K562 (cell line): ENCODE measurements at regions not wholly inside any gene's neighbourhood (a gene's known extent, or its start where the extent isn't known, plus 50 kb on each side); places are given as distances from the start of the nearest gene placed in this dataset.

Experiments used
- ATAC-seq: fragments of 200-7000 bp; cut with Tn5 transposase; 3 replicates; pipeline ENCODE4 v1.9.1; 2020; ENCODE audit warnings: moderate library complexity
- BruUV-seq: library from RNA; stranded (reverse); fragments of 400-500 nt; replicated peaks from 2 replicates; lab custom pipeline; 2021; lab: Mats Ljungman, UMichigan
- CTCF ChIA-PET: fragments of 300-600 bp; formaldehyde crosslinking; extraction: SDS; loops from one replicate; lab custom pipeline; 2021; ENCODE audit warnings: low intra/inter-chr PET ratio; lab: Yijun Ruan, JAX
- POLR2A ChIA-PET: fragments of 300-600, 350-650 bp; sonication (Branson Sonifier 250); formaldehyde crosslinking; extraction: SDS; loops from one replicate; lab custom pipeline; 2021; ENCODE audit warnings: antibody characterized with exemption, inconsistent platforms; lab: Yijun Ruan, JAX
- DNase-seq, 4 experiments: peaks; one replicate each; pipeline versions ENCODE4 v3.0.0 to v3.0.0-alpha.2; 2011 to 2018; ENCODE audit warnings: low spot score in 3 of 4, mixed read lengths in 3 of 4; ENCODE audit errors: extremely low read depth in 1 of 4
- FAIRE-seq: peaks from 2 replicates; lab custom pipeline; 2011; peaks lifted over from hg19 to GRCh38; lab: Jason Lieb, UNC
- H2AFZ ChIP-seq: 2 replicates; pipeline ENCODE4 v1.6.0; 2011; ENCODE audit warnings: low read depth, low read length, control low read depth, inconsistent platforms
- H3K27ac ChIP-seq: fragments of 200-600 bp; 3 replicates; pipeline ENCODE4 v1.8.0; 2011; ENCODE audit warnings: low read depth, mild to moderate bottlenecking, control low read depth, inconsistent platforms, low read length, moderate library complexity, mixed read lengths; ENCODE audit errors: extremely low read depth
- H3K27me3 ChIP-seq, 2 experiments: fragments of 300-600 bp in 1 of 2; 2 replicates in 1 of 2; 3 replicates in 1 of 2; pipeline versions ENCODE4 v1.6.0 to v1.8.0; 2011; ENCODE audit warnings: inconsistent platforms in 2 of 2, low read length in 2 of 2, mild to moderate bottlenecking in 1 of 2, mixed read lengths in 1 of 2, moderate library complexity in 1 of 2; ENCODE audit not compliant: control insufficient read depth in 2 of 2, insufficient read depth in 2 of 2
- H3K36me3 ChIP-seq: fragments of 300-600 bp; 3 replicates; pipeline ENCODE4 v1.8.0; 2011; ENCODE audit warnings: mild to moderate bottlenecking, low read length, inconsistent platforms; ENCODE audit not compliant: control insufficient read depth, insufficient read depth
- H3K4me1 ChIP-seq, 2 experiments: fragments of 200-600 bp in 1 of 2; replicated peaks in 1 of 2; 2 replicates in 1 of 2; 3 replicates in 1 of 2; pipeline versions ENCODE4 v1.5.1 to v1.8.0; 2011; ENCODE audit warnings: inconsistent platforms in 2 of 2, low read length in 2 of 2, mild to moderate bottlenecking in 1 of 2, mixed read lengths in 1 of 2, moderate library complexity in 1 of 2; ENCODE audit not compliant: control insufficient read depth in 2 of 2, insufficient read depth in 2 of 2
- H3K4me2 ChIP-seq: 2 replicates; pipeline ENCODE4 v1.6.1; 2011; ENCODE audit warnings: low read length, control low read depth, inconsistent platforms, mixed read lengths; ENCODE audit not compliant: insufficient read depth
- H3K4me3 ChIP-seq: fragments of 200-600 bp; sonication (generic), shearing (Covaris generic); 2 replicates; pipeline ENCODE4 v1.5.1; 2016; ENCODE audit warnings: control low read depth, inconsistent platforms
- H3K79me2 ChIP-seq: fragments of 200-600 bp; 3 replicates; pipeline ENCODE4 v1.8.0; 2011; ENCODE audit warnings: low read length, inconsistent platforms; ENCODE audit not compliant: control insufficient read depth, insufficient read depth
- H3K9ac ChIP-seq, 2 experiments: 2 replicates each; pipeline versions ENCODE4 v1.6.0 to v1.6.1; 2011; ENCODE audit warnings: low read depth in 2 of 2, low read length in 2 of 2, control low read depth in 1 of 2, inconsistent platforms in 1 of 2, mild to moderate bottlenecking in 1 of 2, mixed read lengths in 1 of 2; ENCODE audit not compliant: insufficient read depth in 1 of 2
- H3K9me1 ChIP-seq: one replicate; pipeline ENCODE4 v1.6.0; 2011; ENCODE audit warnings: inconsistent platforms, mild to moderate bottlenecking, low read length, moderate library complexity; ENCODE audit not compliant: control insufficient read depth, insufficient read depth
- H3K9me3 ChIP-seq: replicated peaks from 2 replicates; pipeline ENCODE4 v1.5.1; 2011; ENCODE audit warnings: low read depth, low read length, inconsistent platforms; ENCODE audit not compliant: control insufficient read depth, insufficient read depth
- H4K20me1 ChIP-seq: replicated peaks from 2 replicates; pipeline ENCODE4 v1.6.1; 2011; ENCODE audit warnings: low read length, inconsistent platforms, mixed read lengths; ENCODE audit not compliant: control insufficient read depth, insufficient read depth
- NFIX ChIP-seq: fragments of 250-450 bp; sonication (Bioruptor Pico); IDR thresholded peaks from 2 replicates; pipeline ENCODE4 v1.4.0; 2020; ENCODE audit warnings: low read depth, mild to moderate bottlenecking, moderate library complexity
- POLR2AphosphoS5 ChIP-seq: IDR thresholded peaks from 2 replicates; pipeline ENCODE4 v1.6.1; 2011; ENCODE audit warnings: mild to moderate bottlenecking, low read depth, low read length, moderate library complexity; ENCODE audit not compliant: control insufficient read depth, insufficient read depth
- SMC3 ChIP-seq: conservative IDR thresholded peaks from 2 replicates; pipeline ENCODE4 v1.6.1; 2011; ENCODE audit warnings: low read depth, low read length, improper control_type of control experiment; ENCODE audit not compliant: insufficient read depth
- ZNF780A ChIP-seq: fragments of 250-450 bp; sonication (Bioruptor Pico); IDR thresholded peaks from 2 replicates; pipeline ENCODE4 v1.5.0; 2021; ENCODE audit warnings: mild to moderate bottlenecking
- WGBS: fragments of 100-300 bp; shearing (Covaris generic); methylation state at CpG from one replicate; pipeline ENCODE4 v1.1.6; 2016; ENCODE audit warnings: low coverage, mixed read lengths; ENCODE audit not compliant: insufficient coverage; ENCODE audit errors: missing lambda C conversion rate; 5-methylcytosine and 5-hydroxymethylcytosine counted together
- in situ Hi-C: fragments of 300-500 bp; cut with MboI; formaldehyde crosslinking; loops from 4 replicates; pipeline ENCODE4 v1.15.0; 2018; ENCODE audit warnings: inconsistent platforms, mixed read lengths
- intact Hi-C: fragments of 100-400 bp; cut with micrococcal nuclease; formaldehyde crosslinking; loops from 2 replicates; pipeline ENCODE4 v1.14.2; 2022
- TF ChIP-seq, protein P1 (sequence below), 2 experiments: fragments of 450-650 bp; IDR thresholded peaks; 2 replicates each; pipeline ENCODE4 v1.6.1; 2016
- TF ChIP-seq, protein P2 (sequence below), 2 experiments: fragments of 250-450 bp in 1 of 2; fragments of 450-650 bp in 1 of 2; sonication (Bioruptor Pico) in 1 of 2; IDR thresholded peaks; 2 replicates each; pipeline versions ENCODE4 v1.6.1 to v1.8.0; 2016 to 2021; ENCODE audit warnings: mild to moderate bottlenecking in 2 of 2, moderate library complexity in 2 of 2, missing compliant biosample characterization in 1 of 2, missing genetic modification characterization in 1 of 2

DNA sequence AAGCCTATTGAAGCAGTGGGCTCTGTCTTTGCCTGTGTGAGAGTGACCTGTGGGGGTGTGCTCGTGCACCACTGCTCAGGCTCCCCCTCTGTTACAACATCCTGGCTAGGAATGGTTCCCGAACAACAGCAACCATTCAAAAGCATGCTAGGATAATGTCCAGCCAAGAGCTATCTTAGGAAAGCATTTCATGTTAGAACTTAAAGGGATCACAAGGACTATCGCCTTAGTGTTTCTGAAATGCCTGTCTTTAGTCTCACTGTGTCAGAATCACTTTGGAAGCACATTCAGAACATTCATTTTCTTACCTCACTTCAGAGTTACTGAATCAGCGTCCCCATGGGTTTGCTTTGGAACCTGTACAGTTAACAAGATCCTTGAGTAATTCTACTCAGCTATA is 134.9 kb upstream of the DSEL start (continued):
- TF ChIP-seq POLR2AphosphoS5 (no peak), ZNF780A (no peak)

DNA sequence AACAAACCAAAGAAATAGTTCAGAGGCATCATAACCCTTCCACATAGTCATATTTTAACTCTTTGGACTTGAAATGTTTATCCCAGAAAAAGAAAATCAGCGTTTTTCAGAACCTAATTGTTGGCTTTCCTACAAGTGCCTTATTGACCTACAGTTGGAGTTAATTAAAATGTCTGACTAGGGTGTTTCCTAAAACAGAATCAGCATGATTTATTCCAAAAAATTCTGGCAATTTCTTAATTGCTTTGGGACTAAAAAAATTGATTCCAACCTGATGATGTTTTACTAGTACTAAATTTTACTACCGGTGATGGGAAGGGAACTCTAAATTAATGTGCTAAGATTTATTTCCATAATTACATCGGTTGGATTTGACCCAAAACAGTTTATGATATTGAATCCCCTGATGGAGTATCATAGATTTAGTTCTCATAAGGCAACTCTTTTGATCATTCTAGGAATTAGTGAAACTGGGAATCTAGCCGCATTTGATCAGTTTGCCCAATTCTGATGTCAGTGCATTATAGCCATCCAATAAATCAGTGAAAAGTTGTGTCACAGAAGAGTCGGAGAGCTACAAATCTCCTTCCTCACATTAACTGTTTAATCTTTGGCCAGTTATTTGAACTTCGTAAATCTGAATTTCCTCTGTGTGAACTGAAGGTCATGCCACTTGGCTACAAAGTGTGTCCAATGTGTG is 134.3 kb upstream of the DSEL start:
- Histone ChIP-seq H3K4me3 (no peak overlapping the region), H3K36me3 (no peaks in the 10 kb centered on the region), H3K4me2 (no peak overlapping the region), H3K9me3 (no peaks in the 10 kb centered on the region), H3K27ac (no peak overlapping the region), H2AFZ (no peak overlapping the region), H3K9ac (no peak overlapping the region), H3K79me2 (no peaks in the 10 kb centered on the region), H3K9me1 (no peaks in the 10 kb centered on the region), H4K20me1 (no peaks in the 10 kb centered on the region), H3K27me3 (no peaks in the 10 kb centered on the region), H3K4me1 (no peaks in the 10 kb centered on the region)
- intact Hi-C loops (no loop called here), in situ Hi-C loops (no loop called here)
- ATAC-seq (no peak), DNase-seq (no peak), FAIRE-seq (no peak)
- BruUV-seq = no TSS peak
- POLR2A ChIA-PET = no interaction called here
- CTCF ChIA-PET = no interaction called here
- WGBS = 2% methylated on average over 6 of the region's 6 CpGs
- no peak for TF ChIP-seq NFIX (CRISPR knock-in tag)
- no peak for TF ChIP-seq SMC3
- TF ChIP-seq, protein P1, sequence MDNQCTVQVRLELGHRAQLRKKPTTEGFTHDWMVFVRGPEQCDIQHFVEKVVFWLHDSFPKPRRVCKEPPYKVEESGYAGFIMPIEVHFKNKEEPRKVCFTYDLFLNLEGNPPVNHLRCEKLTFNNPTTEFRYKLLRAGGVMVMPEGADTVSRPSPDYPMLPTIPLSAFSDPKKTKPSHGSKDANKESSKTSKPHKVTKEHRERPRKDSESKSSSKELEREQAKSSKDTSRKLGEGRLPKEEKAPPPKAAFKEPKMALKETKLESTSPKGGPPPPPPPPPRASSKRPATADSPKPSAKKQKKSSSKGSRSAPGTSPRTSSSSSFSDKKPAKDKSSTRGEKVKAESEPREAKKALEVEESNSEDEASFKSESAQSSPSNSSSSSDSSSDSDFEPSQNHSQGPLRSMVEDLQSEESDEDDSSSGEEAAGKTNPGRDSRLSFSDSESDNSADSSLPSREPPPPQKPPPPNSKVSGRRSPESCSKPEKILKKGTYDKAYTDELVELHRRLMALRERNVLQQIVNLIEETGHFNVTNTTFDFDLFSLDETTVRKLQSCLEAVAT (IDR thresholded peaks at IDR 0.05) = no peak
- TF ChIP-seq, protein P2, sequence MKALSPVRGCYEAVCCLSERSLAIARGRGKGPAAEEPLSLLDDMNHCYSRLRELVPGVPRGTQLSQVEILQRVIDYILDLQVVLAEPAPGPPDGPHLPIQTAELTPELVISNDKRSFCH (CRISPR knock-in tag; IDR thresholded peaks at IDR 0.05) = no peak
- TF ChIP-seq, protein P2 (tag; IDR thresholded peaks at IDR 0.05) = no peak
